WERI-Rb-1 (cell line): ENCODE measurements at regions not wholly inside any gene's neighbourhood (a gene's known extent, or its start where the extent isn't known, plus 50 kb on each side); places are given as distances from the start of the nearest gene placed in this dataset.

Experiments used
- DNase-seq: peaks from one replicate; pipeline ENCODE4 v3.0.0-alpha.2; 2020
- H3K27ac ChIP-seq: fragments of 250-450 bp; sonication (Bioruptor Pico); 2 replicates; pipeline ENCODE4 v1.5.1; 2020; ENCODE audit warnings: mild to moderate bottlenecking, moderate library complexity
- H3K27me3 ChIP-seq: fragments of 250-450 bp; sonication (Bioruptor Pico); 2 replicates; pipeline ENCODE4 v1.5.1; 2021; ENCODE audit warnings: mild to moderate bottlenecking, low read depth, moderate library complexity; ENCODE audit not compliant: insufficient read depth, severe bottlenecking
- H3K36me3 ChIP-seq: fragments of 250-450 bp; sonication (Bioruptor Pico); 2 replicates; pipeline ENCODE4 v1.5.1; 2020; ENCODE audit warnings: mild to moderate bottlenecking, moderate library complexity
- H3K4me3 ChIP-seq: 2 replicates; pipeline ENCODE4 v1.5.1; 2011; ENCODE audit warnings: low read depth, mild to moderate bottlenecking, control low read depth, low read length
- H3K9me3 ChIP-seq: fragments of 250-450 bp; sonication (Bioruptor Pico); 2 replicates; pipeline ENCODE4 v1.5.1; 2021; ENCODE audit warnings: mild to moderate bottlenecking, moderate library complexity; ENCODE audit not compliant: severe bottlenecking
- CTCF ChIP-seq: IDR thresholded peaks from 2 replicates; pipeline ENCODE4 v1.5.1; 2011; ENCODE audit warnings: low read depth, mild to moderate bottlenecking, control low read depth, inconsistent platforms, low read length

GRCh38 chr6:91704531-91704930, 1117.7 kb upstream of the MAP3K7 start:
- Histone ChIP-seq H3K36me3 (no peaks in the 10 kb centered on the region), H3K27ac (no peak overlapping the region), H3K4me3 (no peak overlapping the region), H3K27me3 (no peaks in the 10 kb centered on the region), H3K9me3 (no peaks in the 10 kb centered on the region)
- TF ChIP-seq CTCF: no peak
- no peak for DNase-seq

GRCh38 chr6:91697010-91697695, 1110.3 kb upstream of the MAP3K7 start:
- TF ChIP-seq CTCF: no peak
- no peak for DNase-seq
- no peak overlapping the region for H3K4me3 ChIP-seq
- no peaks in the 10 kb centered on the region for H3K9me3 ChIP-seq
- no peak overlapping the region for H3K27ac ChIP-seq
- no peaks in the 10 kb centered on the region for H3K27me3 ChIP-seq
- no peaks in the 10 kb centered on the region for H3K36me3 ChIP-seq

GRCh38 chr6:91695221-91695620, 1108.3 kb upstream of the MAP3K7 start:
- Histone ChIP-seq H3K27ac (no peak overlapping the region), H3K4me3 (no peak overlapping the region), H3K9me3 (no peaks in the 10 kb centered on the region), H3K36me3 (no peaks in the 10 kb centered on the region), H3K27me3 (no peaks in the 10 kb centered on the region)
- no peak for TF ChIP-seq CTCF
- DNase-seq: no peak

- Histone ChIP-seq H3K4me3 (no peak overlapping the region), H3K36me3 (no peaks in the 10 kb centered on the region), H3K27ac (no peak overlapping the region), H3K9me3 (no peaks in the 10 kb centered on the region), H3K27me3 (no peaks in the 10 kb centered on the region)
- DNase-seq: no peak
- no peak for TF ChIP-seq CTCF
Measured at GRCh38 chr6:91694016-91694654, 1107.3 kb upstream of the MAP3K7 start.

GRCh38 chr6:91691449-91691848, 1104.6 kb upstream of the MAP3K7 start:
- no peak for TF ChIP-seq CTCF
- Histone ChIP-seq H3K9me3 (no peaks in the 10 kb centered on the region), H3K4me3 (no peak overlapping the region), H3K36me3 (no peaks in the 10 kb centered on the region), H3K27me3 (no peaks in the 10 kb centered on the region), H3K27ac (no peak overlapping the region)
- no peak for DNase-seq
